AG04449 (cell line): ENCODE measurements at regions not wholly inside any gene's neighbourhood (a gene's known extent, or its start where the extent isn't known, plus 50 kb on each side); places are given as distances from the start of the nearest gene placed in this dataset.

Experiments
- CTCF ChIA-PET: fragments of 350-600 bp; formaldehyde crosslinking; extraction: SDS; loops from one replicate; lab custom pipeline; 2021; ENCODE audit warnings: antibody characterized with exemption; lab: Yijun Ruan, JAX
- POLR2A ChIA-PET: fragments of 400-600, 350-600 bp; formaldehyde crosslinking; extraction: SDS; loops from one replicate; lab custom pipeline; 2020; ENCODE audit warnings: antibody characterized with exemption, inconsistent platforms; lab: Yijun Ruan, JAX
- DNase-seq: peaks from one replicate; pipeline ENCODE4 v3.0.0-alpha.2; 2010; ENCODE audit warnings: low read depth, low spot score
- H3K4me3 ChIP-seq: 2 replicates; pipeline ENCODE4 v1.5.1; 2011; ENCODE audit warnings: low read depth, mild to moderate bottlenecking, control low read depth, low read length
- TF ChIP-seq, protein P1 (sequence below): IDR thresholded peaks from one replicate; pipeline ENCODE4 v1.5.1; 2011; ENCODE audit warnings: mild to moderate bottlenecking, moderate library complexity, low read length, control low read depth, inconsistent platforms; ENCODE audit not compliant: insufficient read depth; ENCODE audit errors: missing control alignments

DNA sequence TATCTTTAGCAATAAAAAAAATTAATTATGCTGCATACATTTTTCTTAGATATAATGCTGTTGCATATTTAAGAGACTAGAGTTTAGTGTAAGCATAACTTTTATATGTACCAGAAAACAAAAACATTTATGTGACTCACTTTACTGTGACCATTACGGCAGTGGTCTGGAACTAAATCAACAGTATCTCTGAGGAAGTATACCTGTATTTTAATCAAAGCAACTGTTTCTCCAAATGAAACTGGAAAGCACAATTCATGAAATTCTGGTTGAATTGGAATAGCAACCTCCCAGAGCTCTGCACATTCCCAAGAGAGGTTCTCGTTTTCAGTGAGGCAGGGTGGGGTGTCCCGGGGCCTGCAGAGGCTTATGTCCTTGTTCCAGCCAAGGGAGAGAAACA lies 112.2 kb upstream of the TACR1 start:
- POLR2A ChIA-PET: no interaction called here

DNA sequence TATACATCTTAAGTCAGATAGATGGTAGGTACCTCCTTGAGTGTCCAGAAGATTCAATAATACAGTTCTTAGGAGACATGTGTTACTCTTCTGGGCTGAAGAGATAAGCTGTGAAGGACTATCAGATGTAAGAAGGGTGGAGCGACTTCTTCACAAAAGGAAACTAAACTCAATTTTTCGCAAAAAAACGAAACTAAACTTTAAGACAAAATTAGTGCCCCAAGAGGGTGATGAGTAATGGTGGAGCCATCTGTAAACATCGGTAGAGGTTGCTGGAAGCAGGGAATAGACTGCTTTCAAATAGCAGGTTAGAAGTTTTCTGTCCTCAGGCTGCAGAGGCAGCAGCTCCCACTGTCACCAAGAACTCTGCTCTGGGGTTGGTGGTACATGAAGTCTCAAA lies 111.6 kb upstream of the TACR1 start:
- DNase-seq: no peak
- H3K4me3 ChIP-seq: no peak overlapping the region
- TF ChIP-seq, protein P1, sequence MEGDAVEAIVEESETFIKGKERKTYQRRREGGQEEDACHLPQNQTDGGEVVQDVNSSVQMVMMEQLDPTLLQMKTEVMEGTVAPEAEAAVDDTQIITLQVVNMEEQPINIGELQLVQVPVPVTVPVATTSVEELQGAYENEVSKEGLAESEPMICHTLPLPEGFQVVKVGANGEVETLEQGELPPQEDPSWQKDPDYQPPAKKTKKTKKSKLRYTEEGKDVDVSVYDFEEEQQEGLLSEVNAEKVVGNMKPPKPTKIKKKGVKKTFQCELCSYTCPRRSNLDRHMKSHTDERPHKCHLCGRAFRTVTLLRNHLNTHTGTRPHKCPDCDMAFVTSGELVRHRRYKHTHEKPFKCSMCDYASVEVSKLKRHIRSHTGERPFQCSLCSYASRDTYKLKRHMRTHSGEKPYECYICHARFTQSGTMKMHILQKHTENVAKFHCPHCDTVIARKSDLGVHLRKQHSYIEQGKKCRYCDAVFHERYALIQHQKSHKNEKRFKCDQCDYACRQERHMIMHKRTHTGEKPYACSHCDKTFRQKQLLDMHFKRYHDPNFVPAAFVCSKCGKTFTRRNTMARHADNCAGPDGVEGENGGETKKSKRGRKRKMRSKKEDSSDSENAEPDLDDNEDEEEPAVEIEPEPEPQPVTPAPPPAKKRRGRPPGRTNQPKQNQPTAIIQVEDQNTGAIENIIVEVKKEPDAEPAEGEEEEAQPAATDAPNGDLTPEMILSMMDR: no peak
- POLR2A ChIA-PET: no interaction called here
- CTCF ChIA-PET: no interaction called here

More for the DNA sequence above, 112.2 kb upstream of the TACR1 start:
- no peak for DNase-seq
- no peak overlapping the region for H3K4me3 ChIP-seq
- CTCF ChIA-PET: no interaction called here
- TF ChIP-seq, protein P1: no peak

DNA sequence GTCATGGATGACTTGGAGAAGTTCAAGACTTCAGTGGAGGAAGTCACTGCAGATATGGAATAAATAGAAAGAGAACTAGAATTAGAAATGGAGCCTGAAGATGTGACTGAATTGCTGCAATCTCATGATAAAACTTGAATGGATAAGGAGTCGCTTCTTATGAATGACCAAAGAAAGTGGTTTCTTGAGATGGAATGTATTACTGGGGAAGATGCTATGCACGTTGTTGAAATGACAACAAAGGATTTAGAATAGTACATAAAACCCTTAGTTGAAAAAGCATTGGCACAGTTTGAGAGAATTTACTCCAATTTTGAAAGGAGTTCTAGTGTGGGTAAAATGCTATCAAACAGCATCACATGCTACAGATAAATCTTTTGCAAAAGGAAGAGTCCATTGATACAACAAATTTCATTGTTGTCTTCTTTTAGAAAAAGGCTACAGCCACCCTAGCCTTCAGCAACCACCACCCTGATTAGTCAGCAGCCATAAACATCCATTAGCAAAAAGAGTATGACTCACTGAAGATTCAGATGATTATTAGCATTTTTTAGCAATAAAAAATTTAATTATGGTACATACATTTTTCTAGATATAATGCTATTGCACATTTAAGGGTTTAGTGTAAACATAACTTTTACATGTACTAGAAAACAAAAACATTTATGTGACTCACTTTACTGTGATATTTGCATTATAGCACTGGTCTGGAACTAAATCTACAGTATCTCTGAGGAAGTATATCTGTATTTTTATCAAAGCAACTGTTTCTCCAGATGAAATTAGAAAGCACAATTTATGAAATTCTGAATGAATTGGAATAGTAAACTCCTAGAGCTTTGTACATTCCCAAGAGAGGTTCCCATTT lies 110.5 kb upstream of the TACR1 start:
- TF ChIP-seq, protein P1: no peak
- POLR2A ChIA-PET: no interaction called here
- no peak for DNase-seq
- no peak overlapping the region for H3K4me3 ChIP-seq
- CTCF ChIA-PET: no interaction called here

DNA sequence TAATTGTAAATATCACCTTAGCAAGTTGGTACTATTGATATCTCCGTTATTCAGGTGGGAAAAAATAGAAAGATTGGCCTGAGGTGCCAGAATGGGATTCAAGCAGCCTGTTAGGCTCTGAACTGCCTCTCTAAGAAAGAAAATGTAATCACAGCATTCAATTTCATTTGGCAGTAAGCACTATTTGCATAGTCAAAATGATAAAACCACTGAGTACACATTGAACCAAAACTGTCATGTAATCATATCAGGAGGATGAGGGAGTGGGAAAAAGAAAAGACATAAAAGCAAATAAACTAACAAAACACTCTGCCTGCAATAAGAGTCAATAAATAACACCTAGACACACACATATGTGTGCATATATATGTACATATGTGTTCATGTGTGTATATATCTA lies 103.9 kb upstream of the TACR1 start:
- CTCF ChIA-PET: interaction anchor here (1.4 kb wide), 1 partner anchor 11 kb away, joined by 4 read pairs; no protein-coding TSS in a partner anchor
- no peak for DNase-seq
- TF ChIP-seq, protein P1: no peak
- POLR2A ChIA-PET: no interaction called here
- no peak overlapping the region for H3K4me3 ChIP-seq

DNA sequence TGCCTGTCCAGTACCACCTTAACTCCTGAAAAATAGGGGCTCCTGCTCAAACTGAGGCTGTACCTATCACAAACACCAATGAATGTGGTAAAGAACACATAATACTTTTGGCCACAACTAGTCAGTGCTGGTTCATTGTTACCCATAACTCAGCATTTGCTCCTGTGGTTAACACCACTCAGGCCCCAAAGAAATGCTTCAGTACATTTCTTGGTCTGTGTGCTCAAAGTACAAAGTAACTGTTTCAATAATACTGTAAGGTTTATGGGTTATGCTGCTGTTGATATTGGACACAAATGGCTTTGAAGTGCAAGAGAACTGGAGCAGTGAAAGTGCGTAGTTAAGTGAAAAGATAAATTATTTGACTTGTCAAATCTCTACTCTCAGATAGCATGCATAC lies 95.0 kb upstream of the TACR1 start:
- H3K4me3 ChIP-seq: no peak overlapping the region
- TF ChIP-seq, protein P1: no peak
- POLR2A ChIA-PET: no interaction called here
- CTCF ChIA-PET: interaction anchor here (0.6 kb wide), 1 partner anchor 18 kb away, joined by 3 read pairs; no protein-coding TSS in a partner anchor
- DNase-seq: no peak

DNA sequence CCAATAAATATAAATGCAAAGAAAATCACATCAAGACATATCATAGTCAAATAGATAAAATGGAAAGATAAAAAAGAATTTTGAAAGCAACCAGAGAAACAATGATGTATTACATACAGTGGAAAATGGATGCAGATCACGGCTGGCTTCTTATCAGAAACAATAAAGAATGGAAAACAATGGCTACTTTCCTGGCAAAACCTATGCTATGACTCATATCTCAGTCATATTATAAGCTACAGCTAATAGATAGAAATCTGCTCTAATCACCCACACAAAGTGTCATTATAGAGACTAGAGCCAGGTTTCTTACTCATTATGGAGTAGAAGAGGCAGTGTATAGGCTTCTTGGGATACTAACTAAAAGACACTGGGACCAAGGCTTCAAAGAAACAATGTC lies 93.5 kb upstream of the TACR1 start:
- ChIA-PET POLR2A (no interaction called here), CTCF (interaction anchor here (1.4 to 1.6 kb wide), 2 partner anchors 11 to 93 kb away, joined by 4 to 10 read pairs; partner anchors contain the start of gene TACR1)
- DNase-seq: no peak
- H3K4me3 ChIP-seq: no peak overlapping the region
- TF ChIP-seq, protein P1: no peak
